HS-5 (cell line): ENCODE measurements at regions not wholly inside any gene's neighbourhood (a gene's known extent, or its start where the extent isn't known, plus 50 kb on each side); places are given as distances from the start of the nearest gene placed in this dataset.
"Not testable (repeated sequence)": the region's sequence is repeated elsewhere in the genome, so short reads cannot be mapped to it uniquely, and the experiment has no call there.

ENCODE experiments used
- DNase-seq: peaks from one replicate; pipeline ENCODE4 v3.0.0-alpha.2; 2012; ENCODE audit warnings: low read depth

DNA sequence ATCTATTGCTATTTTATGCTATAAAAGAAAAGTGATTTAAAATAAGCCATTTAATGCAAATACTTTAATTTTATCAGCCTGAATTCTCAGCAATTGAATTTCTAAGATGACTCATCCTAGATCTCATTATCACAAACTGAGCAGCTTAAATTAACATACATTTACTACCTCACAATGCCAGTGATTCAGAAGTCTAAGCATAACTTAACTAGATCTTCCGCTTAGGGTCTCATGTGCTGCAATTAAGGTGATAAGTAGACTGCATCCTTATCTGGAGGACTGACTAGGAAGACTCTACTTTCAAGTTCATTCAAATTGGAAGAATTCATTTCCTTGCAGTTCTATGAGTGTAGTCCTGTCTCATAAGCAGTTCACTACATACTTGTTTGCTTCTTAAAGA lies 286.6 kb downstream of the COL11A1 start:
- no peak for DNase-seq

DNA sequence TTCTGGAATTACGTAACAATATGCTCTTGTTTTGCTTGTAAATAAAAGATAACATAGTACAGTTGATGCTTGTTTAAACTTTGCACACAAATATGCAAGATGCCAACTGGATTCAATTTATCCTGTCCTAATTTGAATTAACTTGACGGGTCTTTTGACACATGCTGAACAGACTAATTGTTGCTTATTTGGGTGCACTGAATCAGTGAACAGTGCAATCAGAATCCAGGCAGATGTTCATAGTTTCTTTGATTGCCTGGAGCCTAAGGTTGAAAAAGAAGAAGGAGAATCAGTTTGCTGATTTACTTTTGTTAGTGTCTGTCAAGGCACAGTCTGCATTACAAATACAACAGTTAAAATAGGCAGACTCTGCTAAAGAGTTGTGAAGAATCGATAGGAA lies 307.9 kb downstream of the COL11A1 start:
- DNase-seq: no peak

DNA sequence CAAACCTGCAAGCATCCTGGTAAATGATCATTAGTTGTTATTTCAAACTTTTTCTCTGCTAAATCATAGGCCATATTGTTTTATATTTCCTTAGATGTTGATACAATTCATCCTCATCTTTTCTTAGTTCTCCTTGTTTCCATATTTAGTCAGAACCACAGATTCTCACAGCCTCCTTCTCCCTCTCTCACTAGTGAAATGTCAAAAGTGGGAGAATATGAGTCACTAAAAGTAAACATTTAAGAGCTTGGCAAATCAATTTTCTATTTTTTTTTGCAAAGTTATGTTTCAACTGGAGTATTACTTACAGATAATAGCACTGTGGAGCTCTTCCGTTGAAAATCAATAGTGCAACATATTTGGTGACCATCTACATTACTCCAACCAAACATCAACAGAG lies 308.8 kb downstream of the COL11A1 start:
- no peak for DNase-seq

- no peak for DNase-seq
These were observed 309.6 kb downstream of the COL11A1 start for GRCh38 chr1:102798718-102799117.

- DNase-seq: no peak
These were observed 311.9 kb downstream of the COL11A1 start for GRCh38 chr1:102796429-102796828.

- no peak for DNase-seq
These were observed 317.3 kb downstream of the COL11A1 start for GRCh38 chr1:102790997-102791396.

- DNase-seq: not testable (repeated sequence)
These were observed 318.4 kb downstream of the COL11A1 start for GRCh38 chr1:102789951-102790350.

GRCh38 chr1:102783487-102783886 lies 324.8 kb downstream of the COL11A1 start:
- DNase-seq: no peak

DNA sequence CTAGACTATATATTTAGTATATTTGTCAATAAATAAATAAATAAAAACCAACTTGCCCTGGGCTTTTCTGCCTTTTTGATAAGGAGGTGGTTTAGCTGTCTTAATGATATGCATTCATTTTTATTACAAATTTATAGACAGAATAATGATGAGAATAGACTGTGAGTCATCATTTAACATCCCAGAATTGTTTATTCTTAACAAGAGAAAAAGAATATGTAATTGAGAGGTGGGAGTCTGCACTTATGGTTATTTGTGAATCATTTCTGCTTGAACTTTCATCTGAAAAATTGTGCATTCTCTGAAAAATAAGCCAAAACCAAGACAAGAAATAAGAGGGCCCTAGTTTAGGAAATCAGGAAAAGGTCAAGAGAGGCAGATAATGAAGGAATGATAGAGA lies 326.2 kb downstream of the COL11A1 start:
- DNase-seq: no peak

GRCh38 chr1:102776071-102776470 lies 332.3 kb downstream of the COL11A1 start:
- no peak for DNase-seq

DNA sequence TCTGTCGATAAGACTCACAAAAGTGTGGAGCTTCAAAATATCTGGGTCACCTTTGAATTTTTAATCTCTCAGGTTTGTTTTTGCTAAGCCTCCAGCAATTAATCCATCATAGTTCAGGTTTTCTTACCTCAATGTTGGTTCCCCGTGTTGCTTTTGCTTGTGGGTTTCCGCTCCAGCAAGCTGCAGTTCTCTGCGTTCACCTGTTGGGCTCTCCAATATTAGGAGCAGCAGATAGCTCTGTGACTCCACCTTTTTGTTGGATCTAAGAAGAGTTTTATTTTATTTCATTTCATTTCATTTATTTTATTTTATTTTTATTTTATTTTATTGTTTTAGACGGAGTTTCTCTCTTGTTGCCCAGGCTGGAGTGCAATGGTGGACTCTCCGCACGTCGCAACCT lies 335.5 kb downstream of the COL11A1 start:
- no peak for DNase-seq

- no peak for DNase-seq
These were observed 349.9 kb downstream of the COL11A1 start for GRCh38 chr1:102758418-102758817.

DNA sequence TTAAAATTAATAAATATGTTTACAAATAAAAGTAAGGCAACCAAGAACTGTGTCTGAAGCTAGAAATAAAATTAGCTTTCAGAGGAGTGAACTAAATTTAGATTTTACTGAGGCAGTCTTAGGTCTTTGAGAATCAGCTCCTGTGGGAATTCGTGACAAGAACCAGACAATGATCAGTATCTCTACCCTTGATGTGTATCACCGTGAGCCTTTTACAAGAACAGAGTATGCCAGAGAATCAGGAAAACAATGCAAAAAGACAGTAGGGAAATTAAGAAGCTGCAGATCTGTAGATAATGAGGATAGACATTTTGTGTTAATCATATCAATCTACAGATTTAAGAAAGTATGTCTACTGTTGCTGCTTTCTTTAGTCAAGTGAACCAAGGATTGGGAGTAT lies 351.0 kb downstream of the COL11A1 start:
- no peak for DNase-seq

GRCh38 chr1:102751111-102751510 lies 357.2 kb downstream of the COL11A1 start:
- DNase-seq: no peak

DNA sequence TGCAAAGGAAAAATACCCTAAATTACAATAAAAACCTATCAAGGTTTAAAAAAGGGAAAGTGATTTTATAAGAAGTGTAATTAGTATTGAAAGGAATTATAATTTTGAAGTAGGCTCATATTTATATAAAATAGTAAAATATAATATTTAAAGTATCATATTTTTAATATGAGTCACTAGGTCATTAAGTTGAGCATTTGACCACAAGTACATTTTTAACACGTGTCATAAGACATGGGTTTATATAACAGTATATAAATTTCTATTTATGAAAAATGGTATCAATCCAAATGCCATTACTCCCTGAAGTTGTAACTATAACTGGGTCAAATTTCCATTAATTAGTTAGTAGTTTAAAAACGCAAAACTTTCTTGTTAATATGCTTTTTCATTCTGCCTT lies 365.9 kb downstream of the COL11A1 start:
- peak; percentile 9 for DNase-seq

GRCh38 chr1:102733491-102734236 lies 374.7 kb downstream of the COL11A1 start:
- DNase-seq: no peak

DNA sequence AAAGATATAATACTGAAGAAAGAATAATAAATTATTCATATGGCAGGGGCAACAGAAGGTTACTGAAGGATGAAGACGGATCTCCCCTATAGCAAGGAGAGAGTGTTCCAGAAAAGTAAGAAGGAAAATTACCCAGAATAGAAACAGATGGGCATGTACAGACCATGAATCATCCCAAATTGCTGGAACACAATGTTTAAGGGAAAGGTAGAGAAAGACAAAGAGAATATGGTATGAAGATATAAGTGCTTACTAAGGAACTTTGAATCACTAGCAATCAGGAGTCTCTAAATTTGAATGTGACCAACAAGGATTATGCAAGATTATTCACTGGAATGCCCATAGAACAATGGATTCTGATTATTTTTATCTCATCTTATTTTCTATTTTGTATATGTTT lies 375.4 kb downstream of the COL11A1 start:
- no peak for DNase-seq

GRCh38 chr1:102726417-102726816 lies 381.9 kb downstream of the COL11A1 start:
- no peak for DNase-seq

- no peak for DNase-seq
These were observed 383.6 kb downstream of the COL11A1 start for GRCh38 chr1:102724741-102725140.

- DNase-seq: no peak
These were observed 393.2 kb downstream of the COL11A1 start for GRCh38 chr1:102715150-102715549.

- DNase-seq: no peak
These were observed 408.8 kb downstream of the COL11A1 start for GRCh38 chr1:102699524-102699923.

DNA sequence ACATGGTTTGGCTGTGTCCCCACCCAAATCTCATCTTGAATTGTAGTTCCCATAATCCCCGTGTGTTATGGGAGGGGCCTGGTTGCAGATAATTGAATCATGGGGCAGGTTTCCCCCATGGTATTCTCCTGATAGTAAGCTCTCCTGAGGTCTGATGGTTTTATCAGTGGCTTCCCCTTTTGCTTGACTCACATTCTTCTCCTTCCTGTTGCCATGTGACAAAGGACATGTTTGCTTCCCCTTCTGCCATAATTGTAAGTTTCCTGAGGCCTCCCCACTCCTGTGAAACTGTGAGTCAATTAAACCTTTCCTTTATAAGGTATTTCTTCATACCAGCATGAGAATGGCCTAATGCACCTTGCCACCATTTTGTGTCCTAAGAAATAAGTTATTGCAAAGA lies 415.0 kb downstream of the COL11A1 start:
- no peak for DNase-seq

GRCh38 chr1:102691592-102692090 lies 416.7 kb downstream of the COL11A1 start:
- peak; percentile 14 for DNase-seq

DNA sequence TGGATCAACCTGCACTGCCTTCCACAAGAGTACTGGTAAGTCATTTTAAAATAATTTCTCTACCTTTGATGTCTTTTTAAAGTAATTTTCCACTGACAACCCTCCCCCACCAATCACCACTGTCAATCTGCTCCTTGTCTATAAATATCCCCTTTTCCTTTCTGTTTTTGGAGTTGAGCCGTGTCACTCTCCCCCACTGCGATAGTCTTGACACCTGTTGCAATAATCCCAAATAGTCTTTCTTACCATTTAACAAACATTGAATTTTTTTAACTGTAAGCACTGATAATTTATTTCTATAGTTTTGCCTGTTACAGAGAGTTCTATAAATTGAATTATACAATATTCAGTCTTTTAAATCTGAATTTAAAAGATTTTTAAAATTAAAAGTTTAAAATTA lies 420.9 kb downstream of the COL11A1 start:
- no peak for DNase-seq
